DOHH2 (cell line): ENCODE measurements at regions not wholly inside any gene's neighbourhood (a gene's known extent, or its start where the extent isn't known, plus 50 kb on each side); places are given as distances from the start of the nearest gene placed in this dataset.

Experiments
- H3F3A ChIP-seq: fragments of 200-600 bp; sonication (generic), shearing (Covaris generic); 2 replicates; pipeline ENCODE4 v1.6.0; 2016; ENCODE audit warnings: antibody characterized with exemption, mild to moderate bottlenecking; ENCODE audit not compliant: control insufficient read depth, insufficient read depth
- H3K27ac ChIP-seq: fragments of 200-600 bp; sonication (generic); 2 replicates; pipeline ENCODE4 v1.5.1; 2014; ENCODE audit warnings: low read depth, mild to moderate bottlenecking, low read length, moderate library complexity
- H3K27me3 ChIP-seq: fragments of 200-600 bp; sonication (generic); 2 replicates; pipeline ENCODE4 v1.6.1; 2014; ENCODE audit warnings: mild to moderate bottlenecking, low read length, mixed read lengths; ENCODE audit not compliant: control insufficient read depth
- H3K36me3 ChIP-seq: fragments of 200-600 bp; sonication (generic); 2 replicates; pipeline ENCODE4 v1.6.1; 2014; ENCODE audit warnings: mild to moderate bottlenecking, low read length, moderate library complexity, mixed read lengths; ENCODE audit not compliant: control insufficient read depth
- H3K4me1 ChIP-seq: fragments of 200-600 bp; sonication (generic); 2 replicates; pipeline ENCODE4 v1.6.1; 2014; ENCODE audit warnings: mild to moderate bottlenecking, low read length, mixed read lengths; ENCODE audit not compliant: control insufficient read depth
- H3K4me2 ChIP-seq: fragments of 200-600 bp; sonication (generic); 2 replicates; pipeline ENCODE4 v1.6.0; 2014; ENCODE audit warnings: mild to moderate bottlenecking, low read length, moderate library complexity
- H3K4me3 ChIP-seq: fragments of 200-600 bp; sonication (generic); 2 replicates; pipeline ENCODE4 v1.5.1; 2014; ENCODE audit warnings: mild to moderate bottlenecking, low read length, mixed read lengths
- H3K79me2 ChIP-seq: fragments of 200-600 bp; sonication (generic); 2 replicates; pipeline ENCODE4 v1.6.1; 2014; ENCODE audit warnings: mild to moderate bottlenecking, low read length, mixed read lengths; ENCODE audit not compliant: control insufficient read depth
- H3K9me2 ChIP-seq: fragments of 200-600 bp; sonication (generic); replicated peaks from 2 replicates; pipeline ENCODE4 v1.6.1; 2014; ENCODE audit warnings: mild to moderate bottlenecking, low read length, mixed read lengths; ENCODE audit not compliant: control insufficient read depth
- H3K9me3 ChIP-seq: fragments of 200-600 bp; sonication (generic); 2 replicates; pipeline ENCODE4 v1.6.1; 2014; ENCODE audit warnings: antibody characterized with exemption, low read length, mixed read lengths; ENCODE audit not compliant: control insufficient read depth, insufficient read depth
- H4K20me1 ChIP-seq: fragments of 200-600 bp; sonication (generic); 2 replicates; pipeline ENCODE4 v1.6.0; 2014; ENCODE audit warnings: low read depth, mild to moderate bottlenecking, antibody characterized with exemption, low read length, moderate library complexity; ENCODE audit not compliant: control insufficient read depth, insufficient read depth
- CTCF ChIP-seq: fragments of 200-600 bp; sonication (generic); IDR thresholded peaks from one replicate; pipeline ENCODE4 v1.5.1; 2014; ENCODE audit warnings: antibody characterized with exemption, mild to moderate bottlenecking, low read depth, low read length; ENCODE audit not compliant: poor library complexity, severe bottlenecking
- EZH2phosphoT487 ChIP-seq: fragments of 200-600 bp; sonication (generic); IDR thresholded peaks from 2 replicates; pipeline ENCODE4 v1.6.1; 2017; ENCODE audit warnings: borderline replicate concordance, mild to moderate bottlenecking, antibody characterized with exemption, low read length, moderate library complexity, mixed read lengths

- TF ChIP-seq EZH2phosphoT487 (no peak), CTCF (no peak)
- Histone ChIP-seq H3K4me3 (no peak overlapping the region), H3K79me2 (no peaks in the 10 kb centered on the region), H3K27me3 (no peaks in the 10 kb centered on the region), H3K9me2 (no peaks in the 10 kb centered on the region), H3F3A (no peaks in the 10 kb centered on the region), H3K4me1 (no peaks in the 10 kb centered on the region), H3K9me3 (no peaks in the 10 kb centered on the region), H3K36me3 (no peaks in the 10 kb centered on the region), H3K4me2 (no peak overlapping the region), H3K27ac (no peak overlapping the region), H4K20me1 (no peaks in the 10 kb centered on the region)
Observed at GRCh38 chr6:113050010-113050858, 703.1 kb downstream of the RFPL4B start.

- no peak overlapping the region for H3K27ac ChIP-seq
Observed at GRCh38 chr6:113050979-113051378, 703.8 kb downstream of the RFPL4B start.

GRCh38 chr6:113052506-113052905, 705.4 kb downstream of the RFPL4B start:
- Histone ChIP-seq H3K27ac (no peak overlapping the region), H3K9me2 (no peaks in the 10 kb centered on the region), H4K20me1 (no peaks in the 10 kb centered on the region), H3K4me3 (no peak overlapping the region), H3K36me3 (no peaks in the 10 kb centered on the region), H3K79me2 (no peaks in the 10 kb centered on the region), H3F3A (no peaks in the 10 kb centered on the region), H3K4me1 (no peaks in the 10 kb centered on the region), H3K27me3 (no peaks in the 10 kb centered on the region), H3K9me3 (no peaks in the 10 kb centered on the region), H3K4me2 (no peak overlapping the region)
- TF ChIP-seq CTCF (no peak), EZH2phosphoT487 (no peak)

More at GRCh38 chr6:113050979-113051378, 703.8 kb downstream of the RFPL4B start:
- Histone ChIP-seq H3K79me2 (no peaks in the 10 kb centered on the region), H3K4me1 (no peaks in the 10 kb centered on the region), H3F3A (no peaks in the 10 kb centered on the region), H3K27me3 (no peaks in the 10 kb centered on the region), H3K4me3 (no peak overlapping the region), H4K20me1 (no peaks in the 10 kb centered on the region), H3K9me2 (no peaks in the 10 kb centered on the region), H3K36me3 (no peaks in the 10 kb centered on the region), H3K4me2 (no peak overlapping the region), H3K9me3 (no peaks in the 10 kb centered on the region)
- TF ChIP-seq EZH2phosphoT487, result no peak
- no peak for TF ChIP-seq CTCF
